ENCODE measurements at regions not wholly inside any gene's neighbourhood (a gene's known extent, or its start where the extent isn't known, plus 50 kb on each side); places are given as distances from the start of the nearest gene placed in this dataset.

DNA sequence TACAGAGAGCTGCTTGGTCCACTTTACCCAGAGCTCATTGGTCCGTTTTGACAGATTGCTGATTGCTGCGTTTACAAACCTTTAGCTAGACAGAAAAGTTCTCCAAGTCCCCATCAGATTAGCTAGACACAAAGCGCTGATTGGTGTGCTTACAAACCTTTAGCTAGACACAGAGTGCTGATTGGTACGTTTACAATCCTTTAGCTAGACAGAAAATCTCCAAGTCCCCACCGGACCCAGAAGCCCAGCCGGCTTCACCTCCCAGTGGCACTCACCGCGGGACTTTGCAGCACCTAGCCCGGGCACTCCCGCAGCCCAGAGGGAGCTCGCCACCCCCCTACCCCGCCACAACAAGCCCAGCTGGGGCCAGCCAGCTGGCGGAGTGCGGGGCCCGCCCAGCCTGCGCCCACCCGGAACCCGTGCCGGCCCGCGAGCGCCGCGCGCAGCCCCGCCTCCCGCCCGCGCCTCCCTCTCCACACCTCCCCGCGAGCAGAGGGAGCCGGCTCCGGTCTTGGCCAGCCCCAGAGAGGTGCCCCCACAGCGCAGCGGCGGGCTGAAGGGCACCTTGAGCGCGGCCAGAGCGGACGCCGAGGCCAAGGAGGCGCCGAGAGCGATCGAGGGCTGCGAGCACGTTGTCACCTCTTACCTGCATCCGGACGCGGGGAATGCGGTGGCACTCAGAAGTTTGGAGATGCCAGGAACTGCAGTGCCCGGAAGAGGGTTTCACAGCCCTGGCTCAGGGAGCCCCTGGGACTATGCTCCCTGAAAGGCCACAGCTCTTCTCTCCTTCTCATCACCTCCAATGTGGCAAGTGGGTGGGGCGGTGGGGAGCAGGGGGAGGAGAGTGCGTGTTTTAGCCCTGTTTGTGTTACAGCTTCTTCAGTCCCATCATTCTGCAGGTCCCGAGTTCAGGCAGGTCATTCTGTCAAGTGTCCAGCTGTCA is 1504.5 kb downstream of the CDH11 start:
- Histone ChIP-seq H3K36me3 (no peaks in the 10 kb centered on the region), H3K27me3 (no peaks in the 10 kb centered on the region), H3K4me1 (no peaks in the 10 kb centered on the region), H3K9me3 (no peaks in the 10 kb centered on the region), H3K4me3 (ENCODE audit: low read depth, low read length) (peak overlapping the region; percentile 44)
- DNase-seq: peak; percentile 9
- no peak for TF ChIP-seq CTCF (IDR thresholded peaks at IDR 0.05; ENCODE audit: low read depth, low read length)

GRCh38 chr16:63614429-63614828 is 1507.4 kb downstream of the CDH11 start:
- Histone ChIP-seq H3K9me3 (no peaks in the 10 kb centered on the region), H3K27me3 (no peaks in the 10 kb centered on the region), H3K4me1 (no peaks in the 10 kb centered on the region), H3K4me3 (ENCODE audit: low read depth, low read length) (no peak overlapping the region), H3K36me3 (no peaks in the 10 kb centered on the region)
- no peak for DNase-seq
- TF ChIP-seq CTCF (IDR thresholded peaks at IDR 0.05; ENCODE audit: low read depth, low read length): no peak

GRCh38 chr16:63613701-63614100 is 1508.2 kb downstream of the CDH11 start:
- no peaks in the 10 kb centered on the region for H3K27me3 ChIP-seq
- no peak overlapping the region for H3K4me3 ChIP-seq (ENCODE audit: low read depth, low read length)
- H3K36me3 ChIP-seq: no peaks in the 10 kb centered on the region
- H3K9me3 ChIP-seq: no peaks in the 10 kb centered on the region
- TF ChIP-seq CTCF (IDR thresholded peaks at IDR 0.05; ENCODE audit: low read depth, low read length): no peak
- no peak for DNase-seq
- no peaks in the 10 kb centered on the region for H3K4me1 ChIP-seq

GRCh38 chr16:63612462-63613227 is 1509.2 kb downstream of the CDH11 start:
- H3K4me3 ChIP-seq (ENCODE audit: low read depth, low read length): no peak overlapping the region
- H3K36me3 ChIP-seq: no peaks in the 10 kb centered on the region
- DNase-seq: no peak
- TF ChIP-seq CTCF (IDR thresholded peaks at IDR 0.05; ENCODE audit: low read depth, low read length): no peak
- no peaks in the 10 kb centered on the region for H3K4me1 ChIP-seq
- H3K27me3 ChIP-seq: no peaks in the 10 kb centered on the region
- H3K9me3 ChIP-seq: no peaks in the 10 kb centered on the region

- Histone ChIP-seq H3K4me3 (ENCODE audit: low read depth, low read length) (no peak overlapping the region), H3K9me3 (no peaks in the 10 kb centered on the region), H3K27me3 (no peaks in the 10 kb centered on the region), H3K36me3 (no peaks in the 10 kb centered on the region), H3K4me1 (no peaks in the 10 kb centered on the region)
- DNase-seq: no peak
- no peak for TF ChIP-seq CTCF (IDR thresholded peaks at IDR 0.05; ENCODE audit: low read depth, low read length)
Observed at GRCh38 chr16:63606778-63607177, 1515.1 kb downstream of the CDH11 start.
